Body of pancreas (tissue), 4 donors: ENCODE measurements at regions not wholly inside any gene's neighbourhood (a gene's known extent, or its start where the extent isn't known, plus 50 kb on each side); places are given as distances from the start of the nearest gene placed in this dataset.

Experiments used
- CTCF ChIP-seq, 7 experiments: fragments of 450-650 bp in 4 of 7; fragments of 200-600 bp in 3 of 7; sonication (generic) in 3 of 7; IDR thresholded peaks; one replicate each; pipeline ENCODE4 v1.5.1; 2016 to 2019; ENCODE audit warnings: antibody characterized with exemption in 7 of 7
- POLR2A ChIP-seq, 3 donors: fragments of 450-650 bp; IDR thresholded peaks; one replicate each; pipeline ENCODE4 v1.6.1; 2016; ENCODE audit warnings: antibody characterized with exemption in 3 of 3, mild to moderate bottlenecking in 2 of 3

GRCh38 chr4:166432842-166433241, 559.8 kb downstream of the TLL1 start:
- no peak for TF ChIP-seq CTCF (IDR thresholded peaks at IDR 0.05)
- TF ChIP-seq POLR2A (IDR thresholded peaks at IDR 0.05): no peak
